Stomach (tissue), 8 donors: ENCODE measurements at regions not wholly inside any gene's neighbourhood (a gene's known extent, or its start where the extent isn't known, plus 50 kb on each side); places are given as distances from the start of the nearest gene placed in this dataset.
A peak's percentile ranks its signal among the peaks of the same experiment; 100 is the strongest.

Source experiments
- DNase-seq, 2 donors: peaks; one replicate each; pipeline versions ENCODE4 v3.0.0 to v3.0.0-alpha.2; 2013 to 2019
- H3K27ac ChIP-seq, 5 donors: fragments of 200-600 bp in 4 of 5; sonication (generic) in 4 of 5; one replicate each; pipeline ENCODE4 v1.5.1; 2013 to 2019; ENCODE audit warnings: mild to moderate bottlenecking in 1 of 5, moderate library complexity in 1 of 5
- H3K27me3 ChIP-seq, 3 donors: fragments of 200-600 bp; sonication (generic); one replicate each; pipeline ENCODE4 v1.5.1; 2017 to 2019; ENCODE audit warnings: mixed run types in 1 of 3
- H3K36me3 ChIP-seq, 4 donors: fragments of 200-600 bp; sonication (generic); 1 replicate in 3 of 4; 2 replicates in 1 of 4; pipeline ENCODE4 v1.5.1; 2016 to 2019
- H3K4me1 ChIP-seq, 4 donors: fragments of 200-600 bp; sonication (generic); one replicate each; pipeline ENCODE4 v1.5.1; 2016 to 2019
- H3K4me3 ChIP-seq, 4 donors: fragments of 200-600 bp; sonication (generic) in 3 of 4; one replicate each; pipeline ENCODE4 v1.5.1; 2016 to 2019; ENCODE audit warnings: mild to moderate bottlenecking in 1 of 4
- H3K9me3 ChIP-seq, 4 donors: fragments of 200-600 bp; sonication (generic); one replicate each; pipeline ENCODE4 v1.5.1; 2016 to 2019
- CTCF ChIP-seq, 7 experiments: fragments of 450-650 bp in 4 of 7; fragments of 200-600 bp in 3 of 7; sonication (generic) in 3 of 7; IDR thresholded peaks; one replicate each; pipeline ENCODE4 v1.5.1; 2016 to 2019; ENCODE audit warnings: antibody characterized with exemption in 7 of 7, control low read depth in 2 of 7, mild to moderate bottlenecking in 1 of 7
- EP300 ChIP-seq: sonication (generic); formaldehyde crosslinking; IDR thresholded peaks from one replicate; pipeline ENCODE4 v1.6.1; 2017; ENCODE audit warnings: antibody characterized with exemption
- POLR2A ChIP-seq, 4 donors: fragments of 450-650 bp; IDR thresholded peaks; one replicate each; pipeline ENCODE4 v1.6.1; 2016; ENCODE audit warnings: antibody characterized with exemption in 4 of 4, control low read depth in 2 of 4, mild to moderate bottlenecking in 1 of 4, moderate library complexity in 1 of 4
- POLR2AphosphoS5 ChIP-seq, 3 donors: sonication (generic); formaldehyde crosslinking; IDR thresholded peaks; one replicate each; pipeline ENCODE4 v1.6.1; 2016; ENCODE audit warnings: antibody characterized with exemption in 3 of 3
- WGBS, 5 donors: extraction: QIAGEN DNeasy Blood & Tissue Kit in 3 of 5; methylation state at CpG; one replicate each; pipeline versions ENCODE4 v1.1.5 to v1.1.7; 2013 to 2018; 5-methylcytosine and 5-hydroxymethylcytosine counted together
- intact Hi-C: fragments of 100-400 bp; cut with DNase I; formaldehyde crosslinking; loops from one replicate; pipeline ENCODE4 v1.15.1; 2023; ENCODE audit warnings: low total_unique reads
- donor health status: healthy with polysubstance abuse.
- donor health status: Bipolar disorder and iron deficiency.
- donor health status: healthy.

DNA sequence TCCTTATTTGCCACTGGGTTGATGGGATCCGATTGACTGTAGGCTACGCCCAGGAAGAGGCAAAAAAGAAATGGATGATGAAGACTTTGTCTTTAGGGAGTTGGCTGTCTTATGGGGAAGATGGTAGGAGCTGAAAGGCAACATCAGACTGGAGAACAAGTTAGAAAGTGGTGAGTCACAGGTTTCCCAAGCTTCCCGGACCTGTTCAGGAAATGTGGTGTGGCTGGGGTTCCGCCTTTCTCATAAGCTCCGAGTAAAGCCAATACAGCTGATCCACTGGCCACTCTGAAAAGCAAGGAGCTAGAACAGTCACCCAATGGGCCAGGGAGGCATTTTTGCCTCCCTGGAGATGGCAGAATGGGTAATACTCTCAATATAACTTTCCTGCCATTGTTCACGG is 194.5 kb downstream of the SNX19 start:
- no peaks in the 10 kb centered on the region for H3K27me3 ChIP-seq
- TF ChIP-seq POLR2A (IDR thresholded peaks at IDR 0.05) (no peak), EP300 (no peak), CTCF (IDR thresholded peaks at IDR 0.05) (no peak), POLR2AphosphoS5 (IDR thresholded peaks at IDR 0.05) (no peak)
- peaks cover 8 to 18% (median 12%) of the 10 kb centered on the region in 4 donors for H3K4me1 ChIP-seq
- H3K36me3 ChIP-seq, result no peaks in the 10 kb centered on the region
- no peak for DNase-seq
- intact Hi-C loops, result no loop called here
- no peak overlapping the region for H3K4me3 ChIP-seq
- WGBS, 5 donors, result 81 to 93% (median 88%) methylated on average over 6 of the region's 6 CpGs
- H3K27ac ChIP-seq, result no peak overlapping the region
- no peaks in the 10 kb centered on the region for H3K9me3 ChIP-seq

- intact Hi-C loops, result no loop called here
- no peak overlapping the region for H3K4me3 ChIP-seq
- H3K27me3 ChIP-seq, result no peaks in the 10 kb centered on the region
- no peaks in the 10 kb centered on the region for H3K9me3 ChIP-seq
- WGBS, 5 donors, result 84 to 91% (median 89%) methylated on average over 4 of the region's 4 CpGs
- no peak for DNase-seq
- no peak for TF ChIP-seq POLR2AphosphoS5 (IDR thresholded peaks at IDR 0.05)
- no peak for TF ChIP-seq POLR2A (IDR thresholded peaks at IDR 0.05)
- TF ChIP-seq EP300, result no peak
- no peak for TF ChIP-seq CTCF (IDR thresholded peaks at IDR 0.05)
- peaks cover 8 to 18% (median 12%) of the 10 kb centered on the region in 4 donors for H3K4me1 ChIP-seq
- no peaks in the 10 kb centered on the region for H3K36me3 ChIP-seq
- H3K27ac ChIP-seq, result no peak overlapping the region
These were observed 193.9 kb downstream of the SNX19 start for GRCh38 chr11:130722401-130722800.

DNA sequence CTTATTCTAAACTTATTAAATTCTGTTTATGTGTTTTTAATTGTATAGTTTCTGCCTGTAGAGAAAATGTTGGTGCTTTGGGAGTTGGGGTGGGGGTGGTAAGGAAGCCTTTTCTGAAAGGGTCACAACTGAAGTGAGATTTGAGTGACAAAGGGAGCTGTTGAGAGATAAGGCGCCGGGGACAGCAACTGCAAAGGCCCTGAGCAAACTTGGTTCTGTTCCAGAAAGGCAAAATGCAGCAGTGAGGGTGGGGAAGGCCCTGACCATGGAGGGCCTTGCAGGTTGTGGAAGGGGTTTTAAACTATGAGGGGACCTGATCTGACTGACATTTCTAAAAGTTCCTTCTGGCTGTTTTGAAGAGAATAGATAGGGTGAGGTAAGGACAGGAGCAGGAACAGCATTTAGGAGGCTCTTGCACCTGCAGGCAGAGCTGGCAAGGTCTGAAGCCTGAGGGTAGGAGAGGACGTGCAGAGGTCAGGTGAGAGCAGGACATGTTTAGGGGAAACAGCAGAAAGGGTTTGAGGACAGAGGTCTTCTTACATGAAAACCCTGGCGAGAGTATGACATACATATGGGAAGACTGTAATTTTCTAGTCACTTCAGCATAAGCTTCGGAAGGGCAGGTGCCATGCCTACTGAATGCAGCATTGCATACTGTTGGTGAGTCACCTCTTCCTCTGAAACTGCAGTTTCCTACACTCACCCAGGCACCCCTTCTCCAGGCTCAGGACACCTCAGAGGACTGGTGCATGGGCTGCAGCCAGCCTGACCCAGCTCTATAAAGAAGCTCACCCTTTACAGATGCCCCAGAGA is 190.7 kb downstream of the SNX19 start:
- no peak overlapping the region for H3K4me3 ChIP-seq
- peaks cover under 1 to 17% (median 6%) of the 10 kb centered on the region in 4 donors for H3K9me3 ChIP-seq
- TF ChIP-seq CTCF (IDR thresholded peaks at IDR 0.05), result no peak
- TF ChIP-seq POLR2AphosphoS5 (IDR thresholded peaks at IDR 0.05), result no peak
- no peak for TF ChIP-seq EP300
- no peak for TF ChIP-seq POLR2A (IDR thresholded peaks at IDR 0.05)
- DNase-seq, result no peak
- no peak overlapping the region for H3K27ac ChIP-seq
- no peaks in the 10 kb centered on the region for H3K36me3 ChIP-seq
- H3K27me3 ChIP-seq, result no peaks in the 10 kb centered on the region
- intact Hi-C loops, result no loop called here
- 49 to 63% (median 57%) methylated on average over 5 of the region's 5 CpGs for WGBS, 5 donors
- peaks cover 8 to 18% (median 12%) of the 10 kb centered on the region in 4 donors for H3K4me1 ChIP-seq

GRCh38 chr11:130726234-130727037 is 189.8 kb downstream of the SNX19 start:
- DNase-seq, result peak in 1 of 2 donors; percentile 69
- intact Hi-C loops, result no loop called here
- Histone ChIP-seq H3K9me3 (peaks cover 2 to 23% (median 11%) of the 10 kb centered on the region in 4 donors), H3K27ac (no peak overlapping the region), H3K4me1 (peaks cover 8 to 18% (median 12%) of the 10 kb centered on the region in 4 donors), H3K27me3 (no peaks in the 10 kb centered on the region), H3K4me3 (no peak overlapping the region), H3K36me3 (no peaks in the 10 kb centered on the region)
- WGBS, 5 donors, result 63 to 77% (median 65%) methylated on average over 12 to 14 of the region's 14 CpGs
- TF ChIP-seq EP300 (no peak), POLR2AphosphoS5 (IDR thresholded peaks at IDR 0.05) (peak in 1 of 3 donors; percentile 25), CTCF (IDR thresholded peaks at IDR 0.05) (no peak), POLR2A (IDR thresholded peaks at IDR 0.05) (no peak)
